GM18951 (cell line): ENCODE measurements at regions not wholly inside any gene's neighbourhood (a gene's known extent, or its start where the extent isn't known, plus 50 kb on each side); places are given as distances from the start of the nearest gene placed in this dataset.

Experiments used
- POLR2A ChIP-seq: IDR thresholded peaks from 4 replicates; pipeline ENCODE4 v1.6.1; 2011; ENCODE audit warnings: mild to moderate bottlenecking; ENCODE audit not compliant: insufficient read length, insufficient read depth; ENCODE audit errors: extremely low read depth
- in situ Hi-C: fragments of 300-500 bp; cut with MboI; formaldehyde crosslinking; loops from one replicate; pipeline ENCODE4 v1.12.0; 2022; ENCODE audit warnings: low sequenced_read_pairs, mixed read lengths, inconsistent platforms; ENCODE audit not compliant: unreplicated experiment

GRCh38 chr11:109750964-109751363, 329.0 kb downstream of the C11orf87 start:
- no peak for TF ChIP-seq POLR2A
- in situ Hi-C loops = no loop called here

GRCh38 chr11:109752212-109752825, 330.3 kb downstream of the C11orf87 start:
- TF ChIP-seq POLR2A = no peak
- in situ Hi-C loops = no loop called here

GRCh38 chr11:109756521-109756920, 334.5 kb downstream of the C11orf87 start:
- no peak for TF ChIP-seq POLR2A

GRCh38 chr11:109756951-109757350, 335.0 kb downstream of the C11orf87 start:
- in situ Hi-C loops = no loop called here
- no peak for TF ChIP-seq POLR2A

More at GRCh38 chr11:109756521-109756920, 334.5 kb downstream of the C11orf87 start:
- in situ Hi-C loops = no loop called here

GRCh38 chr11:109762546-109762945, 330.6 kb upstream of the ZC3H12C start:
- in situ Hi-C loops = no loop called here
- no peak for TF ChIP-seq POLR2A

GRCh38 chr11:109765709-109766311, 327.4 kb upstream of the ZC3H12C start:
- TF ChIP-seq POLR2A = no peak
- in situ Hi-C loops = no loop called here

- TF ChIP-seq POLR2A = no peak
- in situ Hi-C loops = no loop called here
Observed at GRCh38 chr11:109769858-109770257, 323.3 kb upstream of the ZC3H12C start.

GRCh38 chr11:109770323-109770722, 322.9 kb upstream of the ZC3H12C start:
- in situ Hi-C loops = no loop called here
- no peak for TF ChIP-seq POLR2A

- no peak for TF ChIP-seq POLR2A
- in situ Hi-C loops = no loop called here
Observed at GRCh38 chr11:109772892-109773291, 320.3 kb upstream of the ZC3H12C start.

- TF ChIP-seq POLR2A = no peak
- in situ Hi-C loops = no loop called here
Observed at GRCh38 chr11:109775686-109776085, 317.5 kb upstream of the ZC3H12C start.

- in situ Hi-C loops = no loop called here
- no peak for TF ChIP-seq POLR2A
Observed at GRCh38 chr11:109783014-109783413, 310.2 kb upstream of the ZC3H12C start.

GRCh38 chr11:109783840-109784239, 309.4 kb upstream of the ZC3H12C start:
- in situ Hi-C loops = no loop called here
- no peak for TF ChIP-seq POLR2A

- in situ Hi-C loops = no loop called here
- no peak for TF ChIP-seq POLR2A
Observed at GRCh38 chr11:109784536-109784935, 308.7 kb upstream of the ZC3H12C start.

GRCh38 chr11:109785198-109785597, 308.0 kb upstream of the ZC3H12C start:
- in situ Hi-C loops = no loop called here

GRCh38 chr11:109785714-109786113, 307.5 kb upstream of the ZC3H12C start:
- TF ChIP-seq POLR2A = no peak
- in situ Hi-C loops = no loop called here

More at GRCh38 chr11:109785198-109785597, 308.0 kb upstream of the ZC3H12C start:
- no peak for TF ChIP-seq POLR2A

- TF ChIP-seq POLR2A = no peak
- in situ Hi-C loops = no loop called here
Observed at GRCh38 chr11:109788948-109789490, 304.2 kb upstream of the ZC3H12C start.
